SK-N-SH (cell line): ENCODE measurements at regions not wholly inside any gene's neighbourhood (a gene's known extent, or its start where the extent isn't known, plus 50 kb on each side); places are given as distances from the start of the nearest gene placed in this dataset.

Experiments used
- CTCF ChIA-PET: fragments of 300-600, 350-600 bp; formaldehyde crosslinking; extraction: SDS; loops from one replicate; lab custom pipeline; 2021; lab: Yijun Ruan, JAX
- POLR2A ChIA-PET: fragments of 350-600 bp; sonication (Branson Sonifier 250); formaldehyde crosslinking; extraction: SDS; loops from one replicate; lab custom pipeline; 2020; ENCODE audit warnings: antibody characterized with exemption, inconsistent platforms; lab: Yijun Ruan, JAX
- DNase-seq: peaks from one replicate; pipeline ENCODE4 v3.0.0; 2012
- H2AFZ ChIP-seq: fragments of 200-600 bp; sonication (generic); 2 replicates; pipeline ENCODE4 v1.8.1; 2016; ENCODE audit warnings: antibody characterized with exemption, mild to moderate bottlenecking, low read depth
- H3F3A ChIP-seq: fragments of 200-600 bp; sonication (generic); replicated peaks from 2 replicates; pipeline ENCODE3; 2016; ENCODE audit warnings: antibody characterized with exemption, mild to moderate bottlenecking; ENCODE audit not compliant: insufficient read depth
- H3K27ac ChIP-seq, 2 experiments: fragments of 200-500 bp in 1 of 2; fragments of 200-600 bp in 1 of 2; sonication (Bioruptor generic) in 1 of 2; sonication (generic), shearing (Covaris generic) in 1 of 2; 2 replicates each; pipeline versions ENCODE4 v1.5.1 to v1.6.1; 2014 to 2016; ENCODE audit warnings: low read depth in 2 of 2, inconsistent platforms in 1 of 2, low read length in 1 of 2, mild to moderate bottlenecking in 1 of 2, mixed read lengths in 1 of 2
- H3K27me3 ChIP-seq: fragments of 200-600 bp; sonication (generic), shearing (Covaris generic); 2 replicates; pipeline ENCODE4 v1.6.1; 2016; ENCODE audit warnings: mixed run types; ENCODE audit not compliant: insufficient read depth
- H3K36me3 ChIP-seq, 2 experiments: fragments of 200-500 bp in 1 of 2; fragments of 200-600 bp in 1 of 2; sonication (Bioruptor generic) in 1 of 2; sonication (generic) in 1 of 2; replicated peaks in 1 of 2; 2 replicates each; pipeline versions ENCODE3 to v1.5.1; 2014 to 2016; ENCODE audit warnings: low read length in 1 of 2, mild to moderate bottlenecking in 1 of 2; ENCODE audit not compliant: insufficient read depth in 2 of 2, control insufficient read depth in 1 of 2
- H3K4me1 ChIP-seq, 2 experiments: fragments of 200-500 bp in 1 of 2; fragments of 200-600 bp in 1 of 2; sonication (Bioruptor generic) in 1 of 2; sonication (generic), shearing (Covaris generic) in 1 of 2; 2 replicates each; pipeline versions ENCODE4 v1.5.1 to v1.6.1; 2014 to 2016; ENCODE audit warnings: low read depth in 1 of 2, low read length in 1 of 2, mixed run types in 1 of 2; ENCODE audit not compliant: insufficient read depth in 2 of 2, control insufficient read depth in 1 of 2
- H3K4me2 ChIP-seq: fragments of 200-600 bp; sonication (generic), shearing (Covaris generic); 2 replicates; pipeline ENCODE4 v1.6.1; 2017; ENCODE audit warnings: mixed run types
- H3K4me3 ChIP-seq, 2 experiments: fragments of 200-500 bp in 1 of 2; fragments of 200-600 bp in 1 of 2; sonication (Bioruptor generic) in 1 of 2; sonication (generic), shearing (Covaris generic) in 1 of 2; 2 replicates each; pipeline versions ENCODE4 v1.5.1 to v1.8.1; 2014 to 2016; ENCODE audit warnings: low read depth in 2 of 2, inconsistent platforms in 1 of 2, low read length in 1 of 2, mild to moderate bottlenecking in 1 of 2, mixed read lengths in 1 of 2, moderate library complexity in 1 of 2
- H3K79me2 ChIP-seq: fragments of 200-600 bp; sonication (generic); 2 replicates; pipeline ENCODE4 v1.8.1; 2017; ENCODE audit warnings: mild to moderate bottlenecking; ENCODE audit not compliant: insufficient read depth
- H3K9ac ChIP-seq: fragments of 200-600 bp; sonication (generic); 2 replicates; pipeline ENCODE4 v1.6.1; 2017; ENCODE audit warnings: mixed run types
- H3K9me2 ChIP-seq: fragments of 200-600 bp; sonication (generic); 2 replicates; pipeline ENCODE4 v1.6.1; 2017; ENCODE audit warnings: mixed run types
- H3K9me3 ChIP-seq: fragments of 200-600 bp; sonication (generic); 2 replicates; pipeline ENCODE4 v1.6.1; 2017; ENCODE audit warnings: mixed run types, mild to moderate bottlenecking, moderate library complexity
- H4K20me1 ChIP-seq: fragments of 200-600 bp; sonication (generic); 2 replicates; pipeline ENCODE4 v1.6.1; 2017; ENCODE audit warnings: mild to moderate bottlenecking, mixed run types; ENCODE audit not compliant: insufficient read depth
- ELF1 ChIP-seq: IDR thresholded peaks from 2 replicates; pipeline ENCODE4 v1.4.0; 2012
- EP300 ChIP-seq, 2 experiments: IDR thresholded peaks; 2 replicates each; pipeline versions ENCODE4 v1.4.0 to v1.6.1; 2012; ENCODE audit warnings: borderline replicate concordance in 1 of 2, low read depth in 1 of 2, low read length in 1 of 2
- EZH2phosphoT487 ChIP-seq: fragments of 200-600 bp; sonication (generic); IDR thresholded peaks from 2 replicates; pipeline ENCODE4 v1.6.1; 2017; ENCODE audit warnings: low read depth, mixed run types, mild to moderate bottlenecking, antibody characterized with exemption, moderate library complexity, borderline replicate concordance
- FOSL2 ChIP-seq: IDR thresholded peaks from 2 replicates; pipeline ENCODE4 v1.4.0; 2012; ENCODE audit warnings: low read depth, mild to moderate bottlenecking, moderate library complexity, borderline replicate concordance
- FOXJ3 ChIP-seq: sonication (generic); formaldehyde crosslinking; IDR thresholded peaks from 2 replicates; pipeline ENCODE4 v1.5.1; 2020; ENCODE audit warnings: mild to moderate bottlenecking, missing genetic modification reagents
- GATA2 ChIP-seq: sonication (generic); formaldehyde crosslinking; IDR thresholded peaks from 2 replicates; pipeline ENCODE4 v1.5.0; 2020; ENCODE audit warnings: mild to moderate bottlenecking, missing genetic modification reagents
- POLR2AphosphoS5 ChIP-seq: IDR thresholded peaks from 2 replicates; pipeline ENCODE4 v1.6.1; 2012; ENCODE audit warnings: low read depth, low read length
- RAD21 ChIP-seq: IDR thresholded peaks from 2 replicates; pipeline ENCODE4 v1.6.1; 2012; ENCODE audit warnings: mild to moderate bottlenecking, low read length
- RCOR1 ChIP-seq: fragments of 150-350 bp; IDR thresholded peaks from 2 replicates; pipeline ENCODE4 v1.6.1; 2017; ENCODE audit warnings: antibody characterized with exemption, low read length
- RXRA ChIP-seq: IDR thresholded peaks from 2 replicates; pipeline ENCODE4 v1.4.0; 2012; ENCODE audit warnings: low read depth, mild to moderate bottlenecking, borderline replicate concordance
- SMC3 ChIP-seq: IDR thresholded peaks from 2 replicates; pipeline ENCODE4 v1.6.1; 2012; ENCODE audit warnings: low read depth, low read length, improper control_type of control experiment
- TAF1 ChIP-seq: IDR thresholded peaks from 2 replicates; pipeline ENCODE4 v1.6.1; 2012; ENCODE audit warnings: low read depth, mild to moderate bottlenecking, low read length, moderate library complexity, borderline replicate concordance
- TCF12 ChIP-seq: IDR thresholded peaks from 2 replicates; pipeline ENCODE4 v1.4.0; 2012
- TEAD4 ChIP-seq: IDR thresholded peaks from 2 replicates; pipeline ENCODE4 v1.4.0; 2012; ENCODE audit warnings: mild to moderate bottlenecking, borderline replicate concordance; ENCODE audit not compliant: insufficient read depth
- WGBS: methylation state at CpG from one replicate; pipeline ENCODE4 v1.1.6; 2017; ENCODE audit warnings: low lambda C conversion rate; 5-methylcytosine and 5-hydroxymethylcytosine counted together
- TF ChIP-seq, protein P1 (sequence below): IDR thresholded peaks from 2 replicates; pipeline ENCODE4 v1.6.1; 2012; ENCODE audit warnings: mild to moderate bottlenecking, low read depth, low read length, moderate library complexity
- TF ChIP-seq, protein P2 (sequence below): fragments of 200-600 bp; sonication (generic); IDR thresholded peaks from 2 replicates; pipeline ENCODE4 v1.6.1; 2017; ENCODE audit warnings: antibody characterized with exemption, mild to moderate bottlenecking, moderate library complexity
- TF ChIP-seq, protein P3 (sequence below): fragments of 150-350 bp; IDR thresholded peaks from 2 replicates; pipeline ENCODE4 v1.6.1; 2017; ENCODE audit warnings: antibody characterized with exemption, low read length, low read depth, borderline replicate concordance
- TF ChIP-seq, protein P4 (sequence below): IDR thresholded peaks from 2 replicates; pipeline ENCODE4; 2012
- TF ChIP-seq, protein P5 (sequence below): fragments of 150-350 bp; IDR thresholded peaks from 2 replicates; pipeline ENCODE4 v1.6.1; 2016; ENCODE audit warnings: mild to moderate bottlenecking, low read depth, low read length
- TF ChIP-seq, protein P6 (sequence below): IDR thresholded peaks from 2 replicates; pipeline ENCODE4 v1.4.0; 2012; ENCODE audit warnings: low read depth, borderline replicate concordance

DNA sequence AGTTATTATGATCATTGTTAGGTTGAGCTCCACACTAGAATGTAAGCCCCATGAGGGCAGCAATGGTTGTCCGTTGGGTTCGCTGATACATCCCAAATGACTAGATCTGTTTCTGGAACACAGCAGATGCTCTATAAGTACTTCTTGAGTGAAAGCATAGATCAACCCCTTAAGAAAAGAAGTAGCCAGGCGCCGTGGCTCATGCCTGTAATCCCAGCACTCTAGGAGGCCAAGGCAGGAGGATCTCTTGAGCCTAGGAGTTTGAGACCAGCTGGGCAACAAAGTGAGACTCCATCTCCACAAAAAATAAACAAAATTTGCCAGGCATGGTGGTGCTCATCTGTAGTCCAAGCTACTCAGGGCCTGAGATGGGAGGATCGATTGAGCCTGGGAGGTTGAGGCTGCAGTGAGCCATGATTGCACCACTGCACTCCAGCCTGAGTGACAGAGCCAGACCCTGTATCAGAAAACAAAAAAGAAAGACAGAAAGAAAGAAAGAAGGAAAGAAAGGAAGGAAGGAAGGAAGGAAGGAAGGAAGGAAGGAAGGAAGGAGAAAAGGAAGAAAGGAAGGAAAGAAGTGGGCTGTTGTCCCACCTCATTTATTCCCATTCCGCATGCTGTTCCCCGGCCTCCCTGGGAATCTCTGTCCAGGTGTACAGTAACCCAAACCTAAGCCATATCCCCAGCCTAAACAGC is 54.4 kb upstream of the RPL38 start:
- no peak overlapping the region for H3K9ac ChIP-seq
- ChIA-PET POLR2A (interaction anchor here (0.6 kb wide), 1 partner anchor 30 kb away, joined by 3 read pairs; no protein-coding TSS in a partner anchor), CTCF (interaction anchor here (1.5 to 2.0 kb wide), 2 partner anchors 26 to 27 kb away, joined by 3 to 6 read pairs; no protein-coding TSS in a partner anchor)
- H3K36me3 ChIP-seq: no peaks in the 10 kb centered on the region
- H2AFZ ChIP-seq: no peak overlapping the region
- H3K9me3 ChIP-seq: no peaks in the 10 kb centered on the region
- H3K4me2 ChIP-seq: no peak overlapping the region
- H4K20me1 ChIP-seq: no peaks in the 10 kb centered on the region
- no peak overlapping the region for H3K27ac ChIP-seq
- peaks cover 0 to 52% of the 10 kb centered on the region in 2 experiments; a peak in 2 of 4 replicates for H3K4me1 ChIP-seq
- no peak for DNase-seq
- no peaks in the 10 kb centered on the region for H3K27me3 ChIP-seq
- H3F3A ChIP-seq: no peaks in the 10 kb centered on the region
- TF ChIP-seq SMC3: no peak
- no peak for TF ChIP-seq ELF1
- TF ChIP-seq, protein P1, sequence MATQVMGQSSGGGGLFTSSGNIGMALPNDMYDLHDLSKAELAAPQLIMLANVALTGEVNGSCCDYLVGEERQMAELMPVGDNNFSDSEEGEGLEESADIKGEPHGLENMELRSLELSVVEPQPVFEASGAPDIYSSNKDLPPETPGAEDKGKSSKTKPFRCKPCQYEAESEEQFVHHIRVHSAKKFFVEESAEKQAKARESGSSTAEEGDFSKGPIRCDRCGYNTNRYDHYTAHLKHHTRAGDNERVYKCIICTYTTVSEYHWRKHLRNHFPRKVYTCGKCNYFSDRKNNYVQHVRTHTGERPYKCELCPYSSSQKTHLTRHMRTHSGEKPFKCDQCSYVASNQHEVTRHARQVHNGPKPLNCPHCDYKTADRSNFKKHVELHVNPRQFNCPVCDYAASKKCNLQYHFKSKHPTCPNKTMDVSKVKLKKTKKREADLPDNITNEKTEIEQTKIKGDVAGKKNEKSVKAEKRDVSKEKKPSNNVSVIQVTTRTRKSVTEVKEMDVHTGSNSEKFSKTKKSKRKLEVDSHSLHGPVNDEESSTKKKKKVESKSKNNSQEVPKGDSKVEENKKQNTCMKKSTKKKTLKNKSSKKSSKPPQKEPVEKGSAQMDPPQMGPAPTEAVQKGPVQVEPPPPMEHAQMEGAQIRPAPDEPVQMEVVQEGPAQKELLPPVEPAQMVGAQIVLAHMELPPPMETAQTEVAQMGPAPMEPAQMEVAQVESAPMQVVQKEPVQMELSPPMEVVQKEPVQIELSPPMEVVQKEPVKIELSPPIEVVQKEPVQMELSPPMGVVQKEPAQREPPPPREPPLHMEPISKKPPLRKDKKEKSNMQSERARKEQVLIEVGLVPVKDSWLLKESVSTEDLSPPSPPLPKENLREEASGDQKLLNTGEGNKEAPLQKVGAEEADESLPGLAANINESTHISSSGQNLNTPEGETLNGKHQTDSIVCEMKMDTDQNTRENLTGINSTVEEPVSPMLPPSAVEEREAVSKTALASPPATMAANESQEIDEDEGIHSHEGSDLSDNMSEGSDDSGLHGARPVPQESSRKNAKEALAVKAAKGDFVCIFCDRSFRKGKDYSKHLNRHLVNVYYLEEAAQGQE: no peak
- no peak for TF ChIP-seq TCF12
- TF ChIP-seq EP300 (IDR thresholded peaks at IDR 0.05; ENCODE audit: borderline replicate concordance in 1 of 2, low read depth in 1 of 2, low read length in 1 of 2): no peak
- no peak for TF ChIP-seq RCOR1
- TF ChIP-seq RAD21: no peak
- TF ChIP-seq POLR2AphosphoS5: no peak
- TF ChIP-seq, protein P2, sequence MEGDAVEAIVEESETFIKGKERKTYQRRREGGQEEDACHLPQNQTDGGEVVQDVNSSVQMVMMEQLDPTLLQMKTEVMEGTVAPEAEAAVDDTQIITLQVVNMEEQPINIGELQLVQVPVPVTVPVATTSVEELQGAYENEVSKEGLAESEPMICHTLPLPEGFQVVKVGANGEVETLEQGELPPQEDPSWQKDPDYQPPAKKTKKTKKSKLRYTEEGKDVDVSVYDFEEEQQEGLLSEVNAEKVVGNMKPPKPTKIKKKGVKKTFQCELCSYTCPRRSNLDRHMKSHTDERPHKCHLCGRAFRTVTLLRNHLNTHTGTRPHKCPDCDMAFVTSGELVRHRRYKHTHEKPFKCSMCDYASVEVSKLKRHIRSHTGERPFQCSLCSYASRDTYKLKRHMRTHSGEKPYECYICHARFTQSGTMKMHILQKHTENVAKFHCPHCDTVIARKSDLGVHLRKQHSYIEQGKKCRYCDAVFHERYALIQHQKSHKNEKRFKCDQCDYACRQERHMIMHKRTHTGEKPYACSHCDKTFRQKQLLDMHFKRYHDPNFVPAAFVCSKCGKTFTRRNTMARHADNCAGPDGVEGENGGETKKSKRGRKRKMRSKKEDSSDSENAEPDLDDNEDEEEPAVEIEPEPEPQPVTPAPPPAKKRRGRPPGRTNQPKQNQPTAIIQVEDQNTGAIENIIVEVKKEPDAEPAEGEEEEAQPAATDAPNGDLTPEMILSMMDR: no peak
- TF ChIP-seq, protein P3, sequence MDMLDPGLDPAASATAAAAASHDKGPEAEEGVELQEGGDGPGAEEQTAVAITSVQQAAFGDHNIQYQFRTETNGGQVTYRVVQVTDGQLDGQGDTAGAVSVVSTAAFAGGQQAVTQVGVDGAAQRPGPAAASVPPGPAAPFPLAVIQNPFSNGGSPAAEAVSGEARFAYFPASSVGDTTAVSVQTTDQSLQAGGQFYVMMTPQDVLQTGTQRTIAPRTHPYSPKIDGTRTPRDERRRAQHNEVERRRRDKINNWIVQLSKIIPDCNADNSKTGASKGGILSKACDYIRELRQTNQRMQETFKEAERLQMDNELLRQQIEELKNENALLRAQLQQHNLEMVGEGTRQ: no peak
- TF ChIP-seq, protein P4, sequence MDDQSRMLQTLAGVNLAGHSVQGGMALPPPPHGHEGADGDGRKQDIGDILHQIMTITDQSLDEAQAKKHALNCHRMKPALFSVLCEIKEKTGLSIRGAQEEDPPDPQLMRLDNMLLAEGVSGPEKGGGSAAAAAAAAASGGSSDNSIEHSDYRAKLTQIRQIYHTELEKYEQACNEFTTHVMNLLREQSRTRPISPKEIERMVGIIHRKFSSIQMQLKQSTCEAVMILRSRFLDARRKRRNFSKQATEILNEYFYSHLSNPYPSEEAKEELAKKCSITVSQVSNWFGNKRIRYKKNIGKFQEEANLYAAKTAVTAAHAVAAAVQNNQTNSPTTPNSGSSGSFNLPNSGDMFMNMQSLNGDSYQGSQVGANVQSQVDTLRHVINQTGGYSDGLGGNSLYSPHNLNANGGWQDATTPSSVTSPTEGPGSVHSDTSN: no peak
- TF ChIP-seq EZH2phosphoT487: no peak
- no peak for TF ChIP-seq TEAD4
- TF ChIP-seq, protein P5, sequence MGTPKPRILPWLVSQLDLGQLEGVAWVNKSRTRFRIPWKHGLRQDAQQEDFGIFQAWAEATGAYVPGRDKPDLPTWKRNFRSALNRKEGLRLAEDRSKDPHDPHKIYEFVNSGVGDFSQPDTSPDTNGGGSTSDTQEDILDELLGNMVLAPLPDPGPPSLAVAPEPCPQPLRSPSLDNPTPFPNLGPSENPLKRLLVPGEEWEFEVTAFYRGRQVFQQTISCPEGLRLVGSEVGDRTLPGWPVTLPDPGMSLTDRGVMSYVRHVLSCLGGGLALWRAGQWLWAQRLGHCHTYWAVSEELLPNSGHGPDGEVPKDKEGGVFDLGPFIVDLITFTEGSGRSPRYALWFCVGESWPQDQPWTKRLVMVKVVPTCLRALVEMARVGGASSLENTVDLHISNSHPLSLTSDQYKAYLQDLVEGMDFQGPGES: no peak
- TF ChIP-seq GATA2 (CRISPR knock-in tag): no peak
- TF ChIP-seq, protein P6, sequence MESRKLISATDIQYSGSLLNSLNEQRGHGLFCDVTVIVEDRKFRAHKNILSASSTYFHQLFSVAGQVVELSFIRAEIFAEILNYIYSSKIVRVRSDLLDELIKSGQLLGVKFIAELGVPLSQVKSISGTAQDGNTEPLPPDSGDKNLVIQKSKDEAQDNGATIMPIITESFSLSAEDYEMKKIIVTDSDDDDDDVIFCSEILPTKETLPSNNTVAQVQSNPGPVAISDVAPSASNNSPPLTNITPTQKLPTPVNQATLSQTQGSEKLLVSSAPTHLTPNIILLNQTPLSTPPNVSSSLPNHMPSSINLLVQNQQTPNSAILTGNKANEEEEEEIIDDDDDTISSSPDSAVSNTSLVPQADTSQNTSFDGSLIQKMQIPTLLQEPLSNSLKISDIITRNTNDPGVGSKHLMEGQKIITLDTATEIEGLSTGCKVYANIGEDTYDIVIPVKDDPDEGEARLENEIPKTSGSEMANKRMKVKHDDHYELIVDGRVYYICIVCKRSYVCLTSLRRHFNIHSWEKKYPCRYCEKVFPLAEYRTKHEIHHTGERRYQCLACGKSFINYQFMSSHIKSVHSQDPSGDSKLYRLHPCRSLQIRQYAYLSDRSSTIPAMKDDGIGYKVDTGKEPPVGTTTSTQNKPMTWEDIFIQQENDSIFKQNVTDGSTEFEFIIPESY: no peak
- no peak for TF ChIP-seq RXRA
- no peak for TF ChIP-seq FOXJ3 (CRISPR knock-in tag)
- no peak for TF ChIP-seq TAF1
- TF ChIP-seq FOSL2: no peak
- no peaks in the 10 kb centered on the region for H3K79me2 ChIP-seq
- H3K4me3 ChIP-seq: no peak overlapping the region
- H3K9me2 ChIP-seq: no peaks in the 10 kb centered on the region
- 45% methylated on average over 7 of the region's 7 CpGs for WGBS
